ENCODE measurements at regions not wholly inside any gene's neighbourhood (a gene's known extent, or its start where the extent isn't known, plus 50 kb on each side); places are given as distances from the start of the nearest gene placed in this dataset.

DNA sequence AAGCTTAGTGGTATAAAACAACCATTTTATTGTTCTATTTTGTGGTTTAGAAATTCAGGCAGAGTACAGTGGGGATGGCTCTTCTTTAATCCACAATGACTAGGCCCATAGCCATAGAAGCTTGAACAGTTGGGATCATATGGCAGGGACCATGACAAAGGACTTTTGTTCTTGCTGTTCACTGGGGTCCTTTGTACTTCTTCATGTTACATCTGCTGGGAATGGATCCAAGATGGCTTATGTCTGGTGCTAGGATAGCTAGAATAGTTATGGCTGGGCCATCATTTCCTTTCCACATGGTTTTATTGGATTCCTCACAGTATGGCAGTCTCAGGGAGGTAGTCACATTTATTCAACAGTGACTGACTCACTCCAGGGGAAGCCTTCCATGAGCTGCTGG, 427.9 kb upstream of the AGTR1 start:
- H3K4me1 ChIP-seq: no peaks in the 10 kb centered on the region
- TF ChIP-seq, protein P1, sequence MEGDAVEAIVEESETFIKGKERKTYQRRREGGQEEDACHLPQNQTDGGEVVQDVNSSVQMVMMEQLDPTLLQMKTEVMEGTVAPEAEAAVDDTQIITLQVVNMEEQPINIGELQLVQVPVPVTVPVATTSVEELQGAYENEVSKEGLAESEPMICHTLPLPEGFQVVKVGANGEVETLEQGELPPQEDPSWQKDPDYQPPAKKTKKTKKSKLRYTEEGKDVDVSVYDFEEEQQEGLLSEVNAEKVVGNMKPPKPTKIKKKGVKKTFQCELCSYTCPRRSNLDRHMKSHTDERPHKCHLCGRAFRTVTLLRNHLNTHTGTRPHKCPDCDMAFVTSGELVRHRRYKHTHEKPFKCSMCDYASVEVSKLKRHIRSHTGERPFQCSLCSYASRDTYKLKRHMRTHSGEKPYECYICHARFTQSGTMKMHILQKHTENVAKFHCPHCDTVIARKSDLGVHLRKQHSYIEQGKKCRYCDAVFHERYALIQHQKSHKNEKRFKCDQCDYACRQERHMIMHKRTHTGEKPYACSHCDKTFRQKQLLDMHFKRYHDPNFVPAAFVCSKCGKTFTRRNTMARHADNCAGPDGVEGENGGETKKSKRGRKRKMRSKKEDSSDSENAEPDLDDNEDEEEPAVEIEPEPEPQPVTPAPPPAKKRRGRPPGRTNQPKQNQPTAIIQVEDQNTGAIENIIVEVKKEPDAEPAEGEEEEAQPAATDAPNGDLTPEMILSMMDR (IDR thresholded peaks at IDR 0.05): no peak
- TF ChIP-seq POLR2A (IDR thresholded peaks at IDR 0.05): no peak
- no peak overlapping the region for H3K4me3 ChIP-seq
- H3K27ac ChIP-seq: no peak overlapping the region
- no peaks in the 10 kb centered on the region for H3K36me3 ChIP-seq
- H3K27me3 ChIP-seq: no peaks in the 10 kb centered on the region
- intact Hi-C loops (cut with DNase I): no loop called here
- DNase-seq: no peak
- H3K9me3 ChIP-seq: no peaks in the 10 kb centered on the region

DNA sequence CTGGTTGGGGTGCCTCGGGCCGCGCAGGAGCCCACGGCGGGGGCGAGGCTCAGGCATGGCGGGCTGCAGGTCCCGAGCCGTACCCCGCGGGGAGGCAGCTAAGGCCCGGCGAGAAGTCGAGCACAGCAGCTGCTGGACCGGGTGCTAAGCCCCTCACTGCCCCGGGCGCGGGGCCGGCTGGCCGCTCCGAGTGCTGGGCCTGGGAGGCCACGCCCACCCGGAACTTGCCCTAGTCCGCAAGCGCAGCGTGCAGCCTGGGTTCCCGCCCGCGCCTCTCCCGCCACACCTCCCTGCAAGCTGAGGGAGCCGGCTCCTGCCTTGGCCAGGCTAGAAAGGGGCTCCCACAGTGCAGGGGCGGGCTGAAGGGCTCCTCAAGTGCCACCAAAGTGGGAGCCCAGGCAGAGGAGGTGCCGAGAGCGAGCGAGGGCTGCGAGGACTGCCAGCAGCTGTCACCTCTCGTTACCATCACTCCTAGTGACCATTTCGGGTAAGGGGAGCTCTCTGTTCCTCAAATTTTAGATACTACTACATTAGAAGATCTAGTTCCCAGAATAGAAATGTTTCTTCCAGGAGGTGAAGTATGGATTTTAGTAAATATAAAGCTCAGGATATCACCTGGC, 417.0 kb upstream of the AGTR1 start:
- no peak for TF ChIP-seq POLR2A (IDR thresholded peaks at IDR 0.05)
- TF ChIP-seq, protein P1 (IDR thresholded peaks at IDR 0.05): no peak
- WGBS, 2 donors: 90% methylated on average over 2 of the region's 38 CpGs; no CpG with 5 or more reads in 1 of the 2 donors
- DNase-seq: no peak

DNA sequence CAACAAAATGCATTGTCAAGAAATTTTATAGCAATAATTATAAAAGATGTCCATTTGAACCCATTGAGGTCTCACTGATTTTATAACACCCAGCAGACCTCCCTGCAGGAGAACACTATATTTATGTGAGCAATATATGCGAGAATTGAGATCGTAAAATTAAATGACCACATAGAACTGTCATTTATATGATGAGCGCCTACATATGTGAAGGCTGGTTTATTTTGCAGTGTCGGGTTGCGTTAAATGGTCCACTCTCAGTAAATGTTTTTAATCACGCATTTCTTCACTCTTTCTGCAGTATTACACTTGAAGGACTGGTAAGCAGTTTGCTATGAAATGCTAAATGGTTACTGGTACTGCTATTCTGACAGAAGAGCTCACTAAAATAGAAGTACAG, 408.5 kb upstream of the AGTR1 start:
- intact Hi-C loops (cut with DNase I): no loop called here
- Histone ChIP-seq H3K27ac (no peak overlapping the region), H3K4me3 (no peak overlapping the region), H3K9me3 (no peaks in the 10 kb centered on the region), H3K36me3 (no peaks in the 10 kb centered on the region), H3K27me3 (no peaks in the 10 kb centered on the region), H3K4me1 (no peaks in the 10 kb centered on the region)
- WGBS, 2 donors: 84 to 89% methylated on average over 6 of the region's 6 CpGs
- DNase-seq: no peak
- TF ChIP-seq, protein P1 (IDR thresholded peaks at IDR 0.05): no peak
- no peak for TF ChIP-seq POLR2A (IDR thresholded peaks at IDR 0.05)

More for the DNA sequence above, 417.0 kb upstream of the AGTR1 start:
- Histone ChIP-seq H3K4me1 (no peaks in the 10 kb centered on the region), H3K27ac (no peak overlapping the region), H3K4me3 (no peak overlapping the region), H3K9me3 (peaks cover 0 to 12% (median 0%) of the 10 kb centered on the region in 3 donors), H3K27me3 (no peaks in the 10 kb centered on the region), H3K36me3 (no peaks in the 10 kb centered on the region)
- intact Hi-C loops (cut with DNase I): no loop called here

DNA sequence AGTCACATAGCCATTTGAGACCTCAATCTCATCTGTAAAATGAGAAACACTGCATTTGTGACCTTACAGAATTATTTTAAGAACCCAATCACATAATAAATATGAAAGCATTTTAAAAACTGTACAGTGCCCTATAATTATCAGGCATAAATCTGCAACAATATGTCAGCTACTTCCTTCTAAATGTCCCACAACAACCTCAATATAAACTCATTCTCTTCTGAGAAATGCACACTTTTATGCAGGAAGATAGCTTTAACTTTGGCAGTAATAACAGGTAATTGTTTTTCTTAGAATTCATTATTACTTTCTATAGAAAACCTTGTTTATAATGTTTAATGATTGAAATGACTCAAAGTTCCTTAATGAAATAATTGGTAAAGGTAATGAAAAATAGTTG, 400.7 kb upstream of the AGTR1 start:
- TF ChIP-seq POLR2A (IDR thresholded peaks at IDR 0.05): no peak
- TF ChIP-seq, protein P1 (IDR thresholded peaks at IDR 0.05): no peak

DNA sequence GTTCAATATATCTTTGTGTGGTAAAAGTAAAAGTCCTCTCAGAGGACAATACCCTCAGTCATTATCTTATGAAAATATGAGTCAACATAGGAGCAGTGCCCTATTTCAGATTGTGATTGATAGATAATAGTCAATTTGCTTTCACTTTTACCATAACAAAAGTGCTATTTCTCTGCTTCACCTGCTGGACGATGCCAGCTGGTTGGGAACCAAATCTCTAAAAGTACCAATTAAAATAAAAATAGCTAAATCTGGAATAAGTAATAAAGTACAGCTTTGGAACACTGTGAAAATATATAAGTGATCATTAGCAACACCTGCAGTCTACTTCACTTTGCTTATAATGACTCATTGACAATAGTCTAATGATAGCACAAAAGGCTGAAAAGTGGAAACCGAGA, 390.3 kb upstream of the AGTR1 start:
- no peaks in the 10 kb centered on the region for H3K4me1 ChIP-seq
- H3K36me3 ChIP-seq: no peaks in the 10 kb centered on the region
- H3K27me3 ChIP-seq: no peaks in the 10 kb centered on the region
- 63 to 75% methylated on average over 2 of the region's 2 CpGs for WGBS, 2 donors
- no peak for DNase-seq
- no peak overlapping the region for H3K4me3 ChIP-seq
- TF ChIP-seq, protein P1 (IDR thresholded peaks at IDR 0.05): no peak
- TF ChIP-seq POLR2A (IDR thresholded peaks at IDR 0.05): no peak
- intact Hi-C loops (cut with DNase I): no loop called here
- H3K27ac ChIP-seq: no peak overlapping the region
- H3K9me3 ChIP-seq: no peaks in the 10 kb centered on the region

More for the DNA sequence above, 400.7 kb upstream of the AGTR1 start:
- H3K27me3 ChIP-seq: no peaks in the 10 kb centered on the region
- no peaks in the 10 kb centered on the region for H3K9me3 ChIP-seq
- no peaks in the 10 kb centered on the region for H3K36me3 ChIP-seq
- H3K4me1 ChIP-seq: no peaks in the 10 kb centered on the region
- no peak overlapping the region for H3K27ac ChIP-seq
- no peak for DNase-seq
- H3K4me3 ChIP-seq: no peak overlapping the region
- intact Hi-C loops (cut with DNase I): no loop called here

Data from esophagus squamous epithelium (tissue), 5 donors.